COLO829 (cell line): ENCODE measurements at regions not wholly inside any gene's neighbourhood (a gene's known extent, or its start where the extent isn't known, plus 50 kb on each side); places are given as distances from the start of the nearest gene placed in this dataset.

Experiments
- DNase-seq: peaks from one replicate; pipeline ENCODE4 v3.0.0; 2012; ENCODE audit warnings: low spot score

GRCh38 chr10:32169556-32169955 lies 113.3 kb upstream of the KIF5B start:
- no peak for DNase-seq

- no peak for DNase-seq
Measured at GRCh38 chr10:32167450-32167849, 111.2 kb upstream of the KIF5B start.

DNA sequence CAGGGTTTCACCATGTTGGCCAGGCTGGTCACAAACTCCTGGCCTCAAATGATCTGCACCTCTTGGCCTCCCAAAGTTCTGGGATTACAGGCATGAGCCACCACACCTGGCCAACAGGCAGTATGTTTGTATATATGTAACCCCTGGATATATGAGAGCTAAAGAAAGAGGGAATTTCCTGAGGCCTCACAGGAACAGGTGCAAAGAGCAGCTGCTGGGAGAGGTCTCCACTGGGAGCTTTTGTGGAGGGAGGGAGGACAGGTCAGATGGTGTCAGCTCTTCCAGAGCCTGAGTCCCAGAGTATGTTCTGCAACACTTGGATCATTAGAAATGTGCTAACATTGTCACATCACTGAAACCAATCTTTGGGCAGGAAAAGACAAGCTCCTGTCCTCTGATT lies 110.1 kb upstream of the KIF5B start:
- DNase-seq = no peak

- no peak for DNase-seq
Measured at GRCh38 chr10:32163762-32164148, 107.5 kb upstream of the KIF5B start.

DNA sequence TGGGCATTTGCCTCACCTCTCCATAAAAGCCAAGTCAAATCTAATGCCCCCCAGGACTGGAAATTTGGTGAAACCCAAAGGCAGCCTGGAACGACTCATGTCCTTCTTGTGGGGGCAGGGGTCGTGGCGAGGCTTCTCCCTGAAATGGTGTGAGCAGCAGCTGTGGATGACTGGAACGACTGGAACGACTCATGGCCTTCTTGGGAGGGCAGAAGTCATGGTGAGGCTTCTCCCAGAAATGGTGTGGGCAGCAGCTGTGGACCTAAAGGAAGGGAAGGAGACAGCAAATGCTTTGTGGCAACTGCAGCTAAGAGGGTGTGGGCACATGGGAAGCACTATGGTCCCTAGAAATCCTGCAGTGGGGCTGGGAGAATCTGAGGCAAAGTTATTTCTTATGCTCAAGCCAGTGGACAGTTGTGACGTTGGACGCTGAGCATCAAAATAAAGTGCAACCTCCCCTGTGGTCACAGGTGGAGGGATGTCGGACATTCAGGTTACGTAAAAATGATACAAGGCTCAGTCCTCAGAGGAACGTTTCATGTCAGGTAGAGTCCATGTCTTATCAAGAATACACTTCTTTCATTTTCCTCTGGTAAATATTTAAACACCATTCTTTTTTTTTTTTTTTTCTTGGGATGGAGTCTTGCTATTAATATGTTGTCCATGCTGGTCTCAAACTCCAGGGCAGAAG lies 107.0 kb upstream of the KIF5B start:
- DNase-seq = no peak

- DNase-seq = no peak
Measured at GRCh38 chr10:32161586-32161985, 105.4 kb upstream of the KIF5B start.

DNA sequence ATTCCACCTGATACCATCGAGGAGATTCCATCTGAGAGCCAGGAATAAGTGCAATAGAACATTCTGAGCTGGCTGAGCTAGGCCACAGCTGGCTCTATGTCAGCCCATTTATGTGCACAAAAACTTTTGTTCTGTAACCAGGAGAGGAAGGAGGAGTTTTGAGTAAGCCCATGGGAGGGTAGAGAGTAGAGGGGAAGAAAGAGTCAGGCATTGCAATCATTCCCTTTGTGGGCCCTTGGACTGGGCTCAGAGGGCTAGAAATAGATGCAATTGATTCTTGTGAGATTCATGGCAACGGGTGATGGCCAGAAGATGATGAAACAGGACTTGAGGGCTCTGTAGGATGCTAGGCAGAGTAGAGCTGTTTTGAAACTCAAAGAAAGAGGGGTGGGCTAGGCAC lies 104.6 kb upstream of the KIF5B start:
- no peak for DNase-seq

DNA sequence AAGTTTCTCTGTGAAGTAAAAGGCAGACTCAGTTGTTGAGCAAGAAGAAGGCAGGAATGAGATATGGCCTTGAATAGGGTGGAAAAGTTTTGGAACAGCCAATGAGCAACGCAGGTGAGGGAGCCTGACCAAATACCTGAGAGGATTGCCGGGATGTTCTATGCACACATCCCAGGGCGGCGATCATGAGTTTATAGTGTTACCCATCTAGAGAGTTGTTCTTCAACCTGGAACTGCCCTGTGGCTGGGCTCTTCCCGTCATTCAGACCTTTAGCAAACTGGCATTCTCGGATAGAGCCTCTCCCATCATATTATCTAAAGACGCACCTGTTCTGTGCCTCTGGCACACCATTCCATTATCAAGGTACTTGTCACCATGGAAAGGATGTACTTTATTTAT lies 103.0 kb upstream of the KIF5B start:
- DNase-seq = no peak

- no peak for DNase-seq
Measured at GRCh38 chr10:32156031-32156495, 99.8 kb upstream of the KIF5B start.

- DNase-seq = no peak
Measured at GRCh38 chr10:32155075-32155516, 98.9 kb upstream of the KIF5B start.

- no peak for DNase-seq
Measured at GRCh38 chr10:32153931-32154330, 97.7 kb upstream of the KIF5B start.

GRCh38 chr10:32153252-32153651 lies 97.0 kb upstream of the KIF5B start:
- no peak for DNase-seq

- DNase-seq = no peak
Measured at GRCh38 chr10:32151871-32152270, 95.6 kb upstream of the KIF5B start.

DNA sequence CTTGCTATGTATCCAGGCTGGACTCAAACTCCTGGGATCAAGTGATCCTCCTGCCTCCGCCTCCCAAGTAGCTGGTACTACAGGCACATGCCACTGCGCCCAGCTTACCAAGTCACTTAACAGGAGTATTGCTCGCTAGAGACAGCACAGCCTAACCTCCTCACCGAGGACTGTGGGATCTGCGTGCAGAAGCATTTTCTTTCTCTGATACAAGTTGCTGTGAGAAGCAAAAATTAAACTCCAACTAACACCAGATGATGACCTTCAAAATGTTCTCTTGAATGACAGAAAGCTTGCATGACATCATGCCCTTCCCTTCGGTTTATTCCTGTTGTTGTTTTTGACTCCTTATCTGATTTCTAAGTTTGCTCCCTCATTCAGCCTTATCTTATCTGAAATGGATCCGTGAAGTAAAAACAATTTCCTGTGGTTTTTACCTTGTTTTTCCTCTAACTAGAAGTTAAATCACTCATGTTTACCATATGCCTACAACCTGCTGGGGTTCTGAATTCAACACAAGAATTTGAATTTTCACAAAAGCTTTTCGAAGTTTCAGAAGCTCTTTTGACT lies 94.4 kb upstream of the KIF5B start:
- DNase-seq = no peak

DNA sequence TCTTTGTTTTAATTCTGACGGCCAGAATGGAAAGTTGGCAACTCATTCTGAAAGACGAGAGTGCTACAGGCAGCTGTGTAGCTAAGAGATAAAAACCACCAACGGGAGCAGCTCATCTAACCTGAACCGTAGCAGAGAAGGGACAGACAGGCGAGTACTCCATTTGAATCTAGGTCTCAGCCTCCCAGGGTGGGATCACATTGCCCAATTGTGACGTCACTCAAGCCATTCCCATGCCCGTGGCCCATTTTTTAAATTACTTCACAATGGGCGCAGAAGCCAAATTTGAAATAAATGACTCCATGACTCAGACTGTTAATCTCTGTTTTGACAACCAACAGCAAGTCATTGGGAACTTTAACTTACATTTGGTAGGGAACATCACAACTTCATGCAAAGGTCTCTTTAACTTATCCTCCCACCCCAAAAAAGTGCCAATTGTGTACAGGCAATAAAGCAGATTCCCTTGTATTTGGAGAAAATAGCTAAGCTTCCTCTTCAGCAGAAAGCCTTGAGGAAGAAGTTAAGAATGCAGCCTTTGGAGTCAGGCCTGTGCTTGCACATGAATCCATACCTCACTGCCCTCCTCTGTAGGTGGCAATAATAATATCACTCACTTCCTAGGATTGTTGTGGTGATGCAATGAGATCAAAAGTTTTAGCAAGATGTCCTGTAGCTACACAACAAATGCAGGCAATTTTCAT lies 93.2 kb upstream of the KIF5B start:
- no peak for DNase-seq

DNA sequence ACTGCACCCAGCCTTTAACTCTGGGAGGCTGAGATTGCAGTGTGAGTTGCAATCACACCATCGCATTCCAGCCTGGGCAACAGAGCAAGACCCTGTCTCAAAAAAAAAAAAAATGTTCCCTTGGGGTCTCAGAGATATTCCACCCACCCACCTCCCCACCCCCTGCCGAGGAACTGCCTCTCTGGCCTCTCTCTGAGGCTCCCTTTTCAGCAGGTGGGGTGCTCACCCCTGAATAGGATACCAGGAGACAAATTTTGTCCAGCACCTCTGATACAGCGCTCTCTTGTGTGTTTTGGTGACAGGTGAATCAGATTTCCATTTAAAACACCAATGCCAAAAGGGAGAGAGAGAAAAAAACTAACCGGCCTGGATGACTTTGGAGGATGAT lies 92.6 kb upstream of the KIF5B start:
- no peak for DNase-seq

- DNase-seq = no peak
Measured at GRCh38 chr10:32147730-32148129, 91.5 kb upstream of the KIF5B start.

DNA sequence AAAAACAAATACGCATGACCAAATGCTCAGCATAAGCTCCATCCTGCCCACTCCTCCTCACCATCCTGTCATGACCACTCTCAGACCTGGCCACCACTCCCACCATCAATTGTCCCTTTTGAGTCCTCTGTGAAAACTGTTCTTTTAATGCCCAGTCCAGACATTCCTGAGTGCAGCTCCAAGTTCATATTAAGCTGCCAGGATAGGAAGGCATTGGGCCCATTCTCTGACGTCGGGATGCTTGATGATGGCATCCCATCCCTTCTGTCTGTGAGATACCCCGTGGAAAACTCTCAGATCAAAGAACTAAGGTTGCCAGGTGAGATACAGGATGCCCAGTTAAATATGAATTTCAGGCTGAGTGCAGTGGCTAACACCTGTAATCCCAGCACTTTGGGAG lies 89.9 kb upstream of the KIF5B start:
- no peak for DNase-seq

DNA sequence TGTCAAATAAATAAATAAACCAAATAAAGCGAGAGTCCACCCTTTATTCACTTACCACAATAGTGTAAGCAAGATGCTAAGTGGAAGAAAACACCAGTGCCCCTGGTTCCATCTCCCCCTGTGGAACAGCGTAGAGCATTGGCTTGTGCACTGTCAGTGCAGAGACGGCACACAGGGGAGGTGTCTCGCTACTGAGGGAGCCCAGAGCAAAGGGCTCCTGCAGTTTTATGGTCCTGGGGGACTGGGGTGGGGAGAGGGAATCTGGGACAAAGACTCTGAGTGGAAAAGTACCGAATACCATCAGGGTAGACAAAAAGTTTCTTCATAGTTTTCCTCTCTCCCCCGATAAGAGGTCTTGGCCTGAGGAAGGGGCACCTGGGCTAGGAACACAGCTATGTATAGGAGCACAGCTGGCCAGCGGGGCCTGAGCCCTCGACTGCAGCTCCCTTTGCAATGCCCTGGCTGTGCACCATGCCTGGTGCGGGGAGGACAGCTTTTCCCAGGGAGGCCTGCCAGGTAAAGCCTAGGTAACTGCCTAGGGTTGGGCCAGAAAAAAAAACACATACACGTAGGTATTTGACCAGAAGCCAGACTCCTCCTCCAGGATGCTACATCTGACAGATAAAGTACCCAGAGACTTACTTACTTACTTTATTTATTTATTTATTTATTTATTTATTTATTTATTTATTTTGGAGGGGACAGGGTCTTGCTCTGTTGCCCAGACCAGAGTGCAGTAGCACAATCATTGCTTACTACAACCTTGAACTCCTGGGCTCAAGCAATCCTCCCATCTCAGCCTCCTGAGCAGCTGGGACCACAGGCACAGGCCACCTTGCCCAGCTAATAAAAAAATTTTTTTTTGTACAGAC lies 88.8 kb upstream of the KIF5B start:
- no peak for DNase-seq

DNA sequence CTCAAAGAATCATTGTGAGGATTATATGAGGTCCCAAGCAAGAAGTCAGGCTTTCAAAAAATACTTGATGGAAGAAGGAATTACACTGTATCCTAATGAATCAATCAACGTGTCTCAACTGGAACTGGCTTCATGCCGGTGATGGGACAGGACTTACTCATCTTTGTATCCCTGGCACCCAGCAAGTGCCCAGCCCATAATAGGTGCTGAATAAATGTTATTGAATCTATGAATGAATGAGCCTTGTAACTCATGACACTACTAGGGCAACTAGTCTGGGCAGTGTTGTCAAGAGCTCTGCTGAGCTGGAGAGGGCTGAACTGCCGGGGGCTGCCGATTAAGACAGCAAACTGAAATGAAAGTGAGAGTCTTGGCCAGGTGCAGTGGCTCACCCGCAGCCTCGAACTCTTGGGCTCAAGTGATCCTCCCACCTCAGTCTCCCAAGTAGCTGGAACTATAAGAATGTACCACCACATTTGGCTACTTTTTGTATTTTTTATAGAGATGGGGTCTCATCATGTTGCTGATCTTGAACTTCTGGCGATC lies 87.2 kb upstream of the KIF5B start:
- no peak for DNase-seq

DNA sequence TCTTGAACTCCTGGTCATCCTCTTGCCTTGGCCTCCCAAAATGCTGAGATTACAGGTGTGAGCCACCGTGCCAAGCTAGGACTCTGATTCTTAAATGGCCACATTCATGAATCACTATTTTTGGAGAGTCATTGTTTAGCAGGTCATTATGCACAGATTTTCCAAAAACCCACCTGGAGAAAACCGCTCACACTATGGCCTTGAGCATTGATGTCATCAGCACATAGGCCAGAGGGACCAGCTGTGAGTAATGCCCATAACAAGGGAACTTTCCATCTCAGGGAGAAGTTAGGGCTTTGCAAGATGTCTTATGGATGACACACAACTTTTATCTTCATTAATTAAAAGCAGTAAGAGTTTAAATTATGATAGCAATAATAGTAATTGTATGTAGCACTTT lies 86.4 kb upstream of the KIF5B start:
- DNase-seq = no peak
